ENCODE measurements at regions not wholly inside any gene's neighbourhood (a gene's known extent, or its start where the extent isn't known, plus 50 kb on each side); places are given as distances from the start of the nearest gene placed in this dataset.

GRCh38 chr1:95301614-95302013, 67.6 kb downstream of the RWDD3 start (continued):
- TF ChIP-seq KDM5B (CRISPR knock-in tag; IDR thresholded peaks at IDR 0.05; ENCODE audit: borderline replicate concordance) (no peak), ARID3A (IDR thresholded peaks at IDR 0.05; ENCODE audit: low read depth, low read length) (no peak), ZNF674 (CRISPR knock-in tag; IDR thresholded peaks at IDR 0.05; ENCODE audit: low read depth) (no peak)

GRCh38 chr1:95304803-95305202, 70.8 kb downstream of the RWDD3 start:
- no peak overlapping the region for H3K27ac ChIP-seq (ENCODE audit: extremely low read length, insufficient read depth, low read length)
- ChIA-PET CTCF (ENCODE audit: low intra/inter-chr PET ratio, low total read pairs) (no interaction called here), POLR2A (no interaction called here)
- no peak overlapping the region for H2AFZ ChIP-seq (ENCODE audit: low read length)
- FAIRE-seq (no peak), ATAC-seq (no peak), DNase-seq (ENCODE audit: low spot score) (no peak)
- no peaks in the 10 kb centered on the region for H3K9me3 ChIP-seq (ENCODE audit: low read length)
- no peaks in the 10 kb centered on the region for H3K4me1 ChIP-seq (ENCODE audit: insufficient read depth, low read length)
- no peak overlapping the region for H3K4me3 ChIP-seq (replicated peaks in 1 of 3; ENCODE audit: insufficient read depth in 1 of 3, low read depth in 2 of 3, low read length in 3 of 3)
- in situ Hi-C loops (cut with HindIII; ENCODE audit: extremely low pct_ligation_motif_present, low pct_unique_long_range_greater_than_20kb): no loop called here
- no peaks in the 10 kb centered on the region for H4K20me1 ChIP-seq (ENCODE audit: insufficient read depth, low read length)
- no peaks in the 10 kb centered on the region for H3K27me3 ChIP-seq (ENCODE audit: control insufficient read depth in 1 of 2, insufficient read depth in 2 of 2, low read length in 2 of 2)
- no peak overlapping the region for H3K9ac ChIP-seq (ENCODE audit: insufficient read depth, low read depth, low read length)
- no TSS peak for BruUV-seq (replicated peaks)
- intact Hi-C loops (cut with micrococcal nuclease; ENCODE audit: unreplicated experiment): no loop called here
- H3K4me2 ChIP-seq (ENCODE audit: low read depth, low read length): no peak overlapping the region
- no peaks in the 10 kb centered on the region for H3K79me2 ChIP-seq (ENCODE audit: insufficient read depth, low read length)
- no peaks in the 10 kb centered on the region for H3K36me3 ChIP-seq (replicated peaks in 1 of 2; ENCODE audit: control insufficient read depth in 1 of 2, insufficient read depth in 2 of 2, low read length in 2 of 2)
- WGBS (ENCODE audit: low lambda C conversion rate): 25% methylated on average over 4 of the region's 4 CpGs
- TF ChIP-seq ZBTB42 (CRISPR knock-in tag; IDR thresholded peaks at IDR 0.05): no peak

- no TSS peak for BruUV-seq (replicated peaks)
- Histone ChIP-seq H3K79me2 (ENCODE audit: insufficient read depth, low read length) (no peaks in the 10 kb centered on the region), H3K9me3 (ENCODE audit: low read length) (no peaks in the 10 kb centered on the region), H3K4me2 (ENCODE audit: low read depth, low read length) (no peak overlapping the region), H4K20me1 (ENCODE audit: insufficient read depth, low read length) (no peaks in the 10 kb centered on the region), H3K36me3 (replicated peaks in 1 of 2; ENCODE audit: control insufficient read depth in 1 of 2, insufficient read depth in 2 of 2, low read length in 2 of 2) (no peaks in the 10 kb centered on the region), H3K27me3 (ENCODE audit: control insufficient read depth in 1 of 2, insufficient read depth in 2 of 2, low read length in 2 of 2) (no peaks in the 10 kb centered on the region), H3K4me3 (replicated peaks in 1 of 3; ENCODE audit: insufficient read depth in 1 of 3, low read depth in 2 of 3, low read length in 3 of 3) (no peak overlapping the region), H3K4me1 (ENCODE audit: insufficient read depth, low read length) (no peaks in the 10 kb centered on the region), H2AFZ (ENCODE audit: low read length) (no peak overlapping the region), H3K9ac (ENCODE audit: insufficient read depth, low read depth, low read length) (no peak overlapping the region), H3K27ac (ENCODE audit: extremely low read length, insufficient read depth, low read length) (no peak overlapping the region)
- 13% methylated on average over 6 of the region's 6 CpGs for WGBS (ENCODE audit: low lambda C conversion rate)
- intact Hi-C loops (cut with micrococcal nuclease; ENCODE audit: unreplicated experiment): loop anchor here (1.0 to 2.0 kb wide), 3 partner anchors 158 to 1536 kb away; no protein-coding TSS in a partner anchor
- ATAC-seq (peak; percentile 42; the same call in 1 of the 3 replicates), DNase-seq (ENCODE audit: low spot score) (no peak), FAIRE-seq (no peak)
- ChIA-PET CTCF (ENCODE audit: low intra/inter-chr PET ratio, low total read pairs) (no interaction called here), POLR2A (no interaction called here)
- in situ Hi-C loops (cut with HindIII; ENCODE audit: extremely low pct_ligation_motif_present, low pct_unique_long_range_greater_than_20kb): no loop called here
- no peak for TF ChIP-seq ELF1 (CRISPR knock-in tag; IDR thresholded peaks at IDR 0.05)
- TF ChIP-seq LBX2 (CRISPR knock-in tag; IDR thresholded peaks at IDR 0.05; ENCODE audit: borderline replicate concordance): no peak
- TF ChIP-seq NRL (CRISPR knock-in tag; IDR thresholded peaks at IDR 0.05; ENCODE audit: borderline replicate concordance): no peak
- TF ChIP-seq GMEB1 (CRISPR knock-in tag; IDR thresholded peaks at IDR 0.05; ENCODE audit: borderline replicate concordance): no peak
Observed at GRCh38 chr1:95308276-95309030, 74.4 kb downstream of the RWDD3 start.
